ENCODE measurements at regions not wholly inside any gene's neighbourhood (a gene's known extent, or its start where the extent isn't known, plus 50 kb on each side); places are given as distances from the start of the nearest gene placed in this dataset.

GRCh38 chr18:71194438-71194837, 905.6 kb downstream of the SOCS6 start:
- H3K9me3 ChIP-seq (ENCODE audit: insufficient read depth, low read depth, low read length): no peaks in the 10 kb centered on the region
- H3K27me3 ChIP-seq (ENCODE audit: insufficient read depth, low read length): no peaks in the 10 kb centered on the region
- no CpG with 5 or more reads among the region's 1 CpG for WGBS (ENCODE audit: extremely low coverage, insufficient coverage, insufficient read length)
- no peak overlapping the region for H4K91ac ChIP-seq (ENCODE audit: low read depth, low read length)
- no peak overlapping the region for H2BK5ac ChIP-seq (ENCODE audit: low read depth, low read length, poor library complexity)
- no peak overlapping the region for H3K4ac ChIP-seq (ENCODE audit: low read depth, low read length)
- no peak overlapping the region for H2AFZ ChIP-seq (ENCODE audit: insufficient read depth, low read length, poor library complexity)
- H4K12ac ChIP-seq (ENCODE audit: low read depth, low read length): no peak overlapping the region
- no peak overlapping the region for H3K14ac ChIP-seq (ENCODE audit: low read length)
- no peak overlapping the region for H3K18ac ChIP-seq (ENCODE audit: low read length)
- H3K27ac ChIP-seq (ENCODE audit: low read depth, low read length): no peak overlapping the region
- no peak overlapping the region for H3K23ac ChIP-seq (ENCODE audit: low read length)
- DNase-seq: no peak
- H3K4me1 ChIP-seq (ENCODE audit: control insufficient read depth in 1 of 2, insufficient read depth in 2 of 2, low read length in 2 of 2): no peaks in the 10 kb centered on the region
- H3K4me3 ChIP-seq (ENCODE audit: low read depth, low read length): no peak overlapping the region
- no peaks in the 10 kb centered on the region for H3K79me1 ChIP-seq (ENCODE audit: low read length)
- no peak overlapping the region for H2BK120ac ChIP-seq (ENCODE audit: insufficient read depth, low read length, poor library complexity)
- no peak overlapping the region for H4K8ac ChIP-seq (ENCODE audit: low read depth, low read length)
- H2AK5ac ChIP-seq (ENCODE audit: low read length): no peak overlapping the region
- no peak overlapping the region for H3K4me2 ChIP-seq (ENCODE audit: low read length)
- no peak overlapping the region for H2BK12ac ChIP-seq (ENCODE audit: low read length)
- no peaks in the 10 kb centered on the region for H3K79me2 ChIP-seq (ENCODE audit: control insufficient read depth, insufficient read depth, low read length, poor library complexity)
- H3K9ac ChIP-seq (ENCODE audit: low read length): no peak overlapping the region
- H3K36me3 ChIP-seq (ENCODE audit: control insufficient read depth in 1 of 2, insufficient read depth in 2 of 2, low read length in 2 of 2): no peaks in the 10 kb centered on the region

GRCh38 chr18:71189581-71189980, 900.7 kb downstream of the SOCS6 start:
- H3K9me3 ChIP-seq (ENCODE audit: insufficient read depth, low read depth, low read length): no peaks in the 10 kb centered on the region
- H3K4me1 ChIP-seq (ENCODE audit: control insufficient read depth in 1 of 2, insufficient read depth in 2 of 2, low read length in 2 of 2): no peaks in the 10 kb centered on the region
- H3K9ac ChIP-seq (ENCODE audit: low read length): no peak overlapping the region
- H3K4ac ChIP-seq (ENCODE audit: low read depth, low read length): no peak overlapping the region
- H3K14ac ChIP-seq (ENCODE audit: low read length): no peak overlapping the region
- no peak overlapping the region for H4K8ac ChIP-seq (ENCODE audit: low read depth, low read length)
- no peak overlapping the region for H3K18ac ChIP-seq (ENCODE audit: low read length)
- H4K12ac ChIP-seq (ENCODE audit: low read depth, low read length): no peak overlapping the region
- no peak overlapping the region for H3K27ac ChIP-seq (ENCODE audit: low read depth, low read length)
- H2BK12ac ChIP-seq (ENCODE audit: low read length): no peak overlapping the region
- H3K4me2 ChIP-seq (ENCODE audit: low read length): no peak overlapping the region
- no peaks in the 10 kb centered on the region for H3K79me1 ChIP-seq (ENCODE audit: low read length)
- H4K91ac ChIP-seq (ENCODE audit: low read depth, low read length): no peak overlapping the region
- no peaks in the 10 kb centered on the region for H3K36me3 ChIP-seq (ENCODE audit: control insufficient read depth in 1 of 2, insufficient read depth in 2 of 2, low read length in 2 of 2)
- no peak overlapping the region for H3K23ac ChIP-seq (ENCODE audit: low read length)
- no peak for DNase-seq
- no peak overlapping the region for H3K4me3 ChIP-seq (ENCODE audit: low read depth, low read length)
- H3K79me2 ChIP-seq (ENCODE audit: control insufficient read depth, insufficient read depth, low read length, poor library complexity): no peaks in the 10 kb centered on the region
- H2AFZ ChIP-seq (ENCODE audit: insufficient read depth, low read length, poor library complexity): no peak overlapping the region
- no peak overlapping the region for H2AK5ac ChIP-seq (ENCODE audit: low read length)
- H2BK120ac ChIP-seq (ENCODE audit: insufficient read depth, low read length, poor library complexity): no peak overlapping the region
- H2BK5ac ChIP-seq (ENCODE audit: low read depth, low read length, poor library complexity): no peak overlapping the region
- no peaks in the 10 kb centered on the region for H3K27me3 ChIP-seq (ENCODE audit: insufficient read depth, low read length)
- no CpG with 5 or more reads among the region's 3 CpGs for WGBS (ENCODE audit: extremely low coverage, insufficient coverage, insufficient read length)

GRCh38 chr18:71168557-71169145, 879.8 kb downstream of the SOCS6 start:
- Histone ChIP-seq H4K8ac (ENCODE audit: low read depth, low read length) (no peak overlapping the region), H3K27ac (ENCODE audit: low read depth, low read length) (no peak overlapping the region), H3K9ac (ENCODE audit: low read length) (no peak overlapping the region), H2AFZ (ENCODE audit: insufficient read depth, low read length, poor library complexity) (no peak overlapping the region), H3K27me3 (ENCODE audit: insufficient read depth, low read length) (no peaks in the 10 kb centered on the region), H3K23ac (ENCODE audit: low read length) (no peak overlapping the region), H4K12ac (ENCODE audit: low read depth, low read length) (no peak overlapping the region), H2BK12ac (ENCODE audit: low read length) (no peak overlapping the region), H2AK5ac (ENCODE audit: low read length) (no peak overlapping the region), H3K4ac (ENCODE audit: low read depth, low read length) (no peak overlapping the region), H3K9me3 (ENCODE audit: insufficient read depth, low read depth, low read length) (no peaks in the 10 kb centered on the region), H3K4me1 (ENCODE audit: control insufficient read depth in 1 of 2, insufficient read depth in 2 of 2, low read length in 2 of 2) (no peaks in the 10 kb centered on the region), H3K36me3 (ENCODE audit: control insufficient read depth in 1 of 2, insufficient read depth in 2 of 2, low read length in 2 of 2) (no peaks in the 10 kb centered on the region), H2BK120ac (ENCODE audit: insufficient read depth, low read length, poor library complexity) (no peak overlapping the region), H4K91ac (ENCODE audit: low read depth, low read length) (no peak overlapping the region), H2BK5ac (ENCODE audit: low read depth, low read length, poor library complexity) (no peak overlapping the region), H3K4me3 (ENCODE audit: low read depth, low read length) (no peak overlapping the region), H3K18ac (ENCODE audit: low read length) (no peak overlapping the region), H3K14ac (ENCODE audit: low read length) (no peak overlapping the region), H3K79me1 (ENCODE audit: low read length) (no peaks in the 10 kb centered on the region), H3K79me2 (ENCODE audit: control insufficient read depth, insufficient read depth, low read length, poor library complexity) (no peaks in the 10 kb centered on the region), H3K4me2 (ENCODE audit: low read length) (no peak overlapping the region)
- WGBS (ENCODE audit: extremely low coverage, insufficient coverage, insufficient read length): no CpG with 5 or more reads among the region's 4 CpGs
- DNase-seq: no peak

GRCh38 chr18:71136487-71136886, 847.6 kb downstream of the SOCS6 start:
- Histone ChIP-seq H3K4me1 (ENCODE audit: control insufficient read depth in 1 of 2, insufficient read depth in 2 of 2, low read length in 2 of 2) (no peaks in the 10 kb centered on the region), H3K23ac (ENCODE audit: low read length) (no peak overlapping the region), H2BK120ac (ENCODE audit: insufficient read depth, low read length, poor library complexity) (no peak overlapping the region), H3K79me2 (ENCODE audit: control insufficient read depth, insufficient read depth, low read length, poor library complexity) (no peaks in the 10 kb centered on the region), H3K14ac (ENCODE audit: low read length) (no peak overlapping the region), H4K8ac (ENCODE audit: low read depth, low read length) (no peak overlapping the region), H3K79me1 (ENCODE audit: low read length) (no peaks in the 10 kb centered on the region), H3K4me2 (ENCODE audit: low read length) (no peak overlapping the region), H2AK5ac (ENCODE audit: low read length) (no peak overlapping the region), H3K4me3 (ENCODE audit: low read depth, low read length) (no peak overlapping the region), H3K9me3 (ENCODE audit: insufficient read depth, low read depth, low read length) (no peaks in the 10 kb centered on the region), H4K91ac (ENCODE audit: low read depth, low read length) (no peak overlapping the region), H2BK5ac (ENCODE audit: low read depth, low read length, poor library complexity) (no peak overlapping the region), H4K12ac (ENCODE audit: low read depth, low read length) (no peak overlapping the region), H3K4ac (ENCODE audit: low read depth, low read length) (no peak overlapping the region), H3K27me3 (ENCODE audit: insufficient read depth, low read length) (no peaks in the 10 kb centered on the region), H3K18ac (ENCODE audit: low read length) (no peak overlapping the region), H2BK12ac (ENCODE audit: low read length) (no peak overlapping the region), H2AFZ (ENCODE audit: insufficient read depth, low read length, poor library complexity) (no peak overlapping the region), H3K27ac (ENCODE audit: low read depth, low read length) (no peak overlapping the region), H3K36me3 (ENCODE audit: control insufficient read depth in 1 of 2, insufficient read depth in 2 of 2, low read length in 2 of 2) (no peaks in the 10 kb centered on the region), H3K9ac (ENCODE audit: low read length) (no peak overlapping the region)
- WGBS (ENCODE audit: extremely low coverage, insufficient coverage, insufficient read length): no CpG with 5 or more reads among the region's 3 CpGs
- no peak for DNase-seq
